PC-3 (cell line): ENCODE measurements at regions not wholly inside any gene's neighbourhood (a gene's known extent, or its start where the extent isn't known, plus 50 kb on each side); places are given as distances from the start of the nearest gene placed in this dataset.

ENCODE experiments used
- ATAC-seq: fragments of 200-7000 bp; cut with Tn5 transposase; 2 replicates; pipeline ENCODE4 v1.9.1; 2020; ENCODE audit warnings: mild to moderate bottlenecking, moderate library complexity
- BruUV-seq: library from RNA; stranded (reverse); fragments of 400-500 nt; replicated peaks from 2 replicates; lab custom pipeline; 2021; lab: Mats Ljungman, UMichigan
- CTCF ChIA-PET: fragments of 300-600 bp; sonication (Branson Sonifier 250); formaldehyde crosslinking; loops from one replicate; lab custom pipeline; 2022; ENCODE audit warnings: antibody characterized with exemption; lab: Charles Lee
- POLR2A ChIA-PET: fragments of 300-600 bp; sonication (Branson Sonifier 250); formaldehyde crosslinking; loops from one replicate; lab custom pipeline; 2022; ENCODE audit warnings: antibody characterized with exemption; ENCODE audit not compliant: unreplicated experiment; lab: Charles Lee
- DNase-seq: peaks from one replicate; pipeline ENCODE4 v3.0.0-alpha.2; 2015
- H2AFZ ChIP-seq: fragments of 300-600 bp; sonication (generic); 2 replicates; pipeline ENCODE4 v1.6.0; 2016; ENCODE audit warnings: antibody characterized with exemption, low read length
- H3F3A ChIP-seq: fragments of 300-600 bp; sonication (generic); one replicate; pipeline ENCODE4 v1.6.0; 2017; ENCODE audit warnings: antibody characterized with exemption, low read length, control low read depth, mild to moderate bottlenecking; ENCODE audit not compliant: unreplicated experiment
- H3K27ac ChIP-seq: fragments of 300-600 bp; sonication (generic); 2 replicates; pipeline ENCODE4 v1.5.1; 2016; ENCODE audit warnings: mild to moderate bottlenecking, low read length
- H3K27me3 ChIP-seq: fragments of 300-600 bp; sonication (generic); 2 replicates; pipeline ENCODE4 v1.6.1; 2016; ENCODE audit warnings: low read length, mixed read lengths
- H3K36me3 ChIP-seq: fragments of 300-600 bp; sonication (generic); 2 replicates; pipeline ENCODE4 v1.6.1; 2016; ENCODE audit warnings: low read depth, mixed run types, low read length, mixed read lengths
- H3K4me1 ChIP-seq: fragments of 300-600 bp; sonication (generic); 2 replicates; pipeline ENCODE4 v1.5.1; 2016; ENCODE audit warnings: low read length; ENCODE audit not compliant: insufficient read depth
- H3K4me2 ChIP-seq: fragments of 300-600 bp; sonication (generic); 2 replicates; pipeline ENCODE4 v1.6.0; 2016; ENCODE audit warnings: low read length
- H3K4me3 ChIP-seq: fragments of 300-600 bp; sonication (generic); 2 replicates; pipeline ENCODE4 v1.5.1; 2016; ENCODE audit warnings: mild to moderate bottlenecking, low read length, mixed read lengths
- H3K79me2 ChIP-seq: fragments of 300-600 bp; sonication (generic); 2 replicates; pipeline ENCODE4 v1.6.1; 2017; ENCODE audit warnings: low read length, mixed read lengths
- H3K9ac ChIP-seq: fragments of 300-600 bp; sonication (generic); 2 replicates; pipeline ENCODE4 v1.6.0; 2016; ENCODE audit warnings: mild to moderate bottlenecking, low read length
- H3K9me2 ChIP-seq: fragments of 300-600 bp; sonication (generic); replicated peaks from 2 replicates; pipeline ENCODE4 v1.6.1; 2016; ENCODE audit warnings: mixed run types, low read length, mixed read lengths
- H3K9me3 ChIP-seq: fragments of 300-600 bp; sonication (generic); 2 replicates; pipeline ENCODE4 v1.6.1; 2016; ENCODE audit warnings: low read length, mixed read lengths
- H4K20me1 ChIP-seq: fragments of 300-600 bp; sonication (generic); 2 replicates; pipeline ENCODE4 v1.6.1; 2016; ENCODE audit warnings: low read length, mixed read lengths
- CTCF ChIP-seq: fragments of 300-600 bp; sonication (generic); conservative IDR thresholded peaks from 2 replicates; pipeline ENCODE4 v1.5.1; 2017; ENCODE audit warnings: antibody characterized with exemption, low read depth, mild to moderate bottlenecking, low read length
- EZH2 ChIP-seq: fragments of 300-600 bp; sonication (generic); IDR thresholded peaks from one replicate; pipeline ENCODE4 v1.6.1; 2017; ENCODE audit warnings: antibody characterized with exemption, mild to moderate bottlenecking, low read length; ENCODE audit not compliant: unreplicated experiment
- EZH2phosphoT487 ChIP-seq: fragments of 300-600 bp; sonication (generic); IDR thresholded peaks from 2 replicates; pipeline ENCODE4 v1.6.1; 2018; ENCODE audit warnings: mild to moderate bottlenecking, antibody characterized with exemption, low read length, borderline replicate concordance
- intact Hi-C: fragments of 100-400 bp; cut with micrococcal nuclease; formaldehyde crosslinking; loops from 2 replicates; pipeline ENCODE4 v1.9.0; 2023

DNA sequence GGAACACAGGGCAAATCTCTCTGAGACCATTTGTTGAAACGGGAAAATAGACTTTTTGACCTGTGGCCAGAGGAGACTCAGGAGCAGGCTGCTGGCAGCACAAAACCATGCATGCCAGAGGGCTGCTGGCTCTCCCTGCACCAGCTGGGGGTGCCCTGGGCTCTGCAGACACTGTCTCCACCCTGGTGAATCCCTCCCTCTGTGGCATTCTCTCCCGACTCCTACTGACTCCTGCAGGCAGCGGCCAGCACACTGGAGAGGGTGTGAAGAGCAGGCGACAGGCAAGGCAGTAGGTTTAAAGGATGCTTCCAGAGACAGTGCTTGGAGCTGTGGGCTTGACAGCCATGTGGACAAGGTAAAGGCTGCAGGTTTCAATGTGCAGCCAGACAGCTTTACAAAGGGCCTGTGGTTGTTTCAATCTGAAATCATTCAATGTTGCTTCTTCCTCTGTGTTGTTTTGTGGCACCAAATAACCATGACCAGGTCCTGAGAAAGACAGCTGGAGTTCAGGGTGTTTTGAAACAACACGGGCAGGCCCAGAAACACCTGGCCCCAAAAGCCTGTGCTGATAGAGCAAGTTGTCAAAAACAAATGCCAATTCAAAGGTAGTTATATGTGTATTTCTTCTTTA lies 431.0 kb upstream of the ATP10A start:
- Histone ChIP-seq H3K4me2 (no peak overlapping the region), H3K9ac (no peak overlapping the region), H3K4me1 (no peaks in the 10 kb centered on the region), H3K9me2 (no peaks in the 10 kb centered on the region), H4K20me1 (no peaks in the 10 kb centered on the region), H2AFZ (no peak overlapping the region), H3K9me3 (peaks cover under 1% of the 10 kb centered on the region; the same call in 1 of the 2 replicates), H3K79me2 (no peaks in the 10 kb centered on the region), H3K4me3 (no peak overlapping the region), H3K36me3 (no peaks in the 10 kb centered on the region), H3K27me3 (no peaks in the 10 kb centered on the region), H3F3A (no peaks in the 10 kb centered on the region), H3K27ac (no peak overlapping the region)
- intact Hi-C loops = no loop called here
- no peak for DNase-seq
- no TSS peak for BruUV-seq
- no peak for TF ChIP-seq EZH2phosphoT487
- no peak for TF ChIP-seq CTCF
- no peak for TF ChIP-seq EZH2
- CTCF ChIA-PET = no interaction called here
- no peak for ATAC-seq
- POLR2A ChIA-PET = no interaction called here

DNA sequence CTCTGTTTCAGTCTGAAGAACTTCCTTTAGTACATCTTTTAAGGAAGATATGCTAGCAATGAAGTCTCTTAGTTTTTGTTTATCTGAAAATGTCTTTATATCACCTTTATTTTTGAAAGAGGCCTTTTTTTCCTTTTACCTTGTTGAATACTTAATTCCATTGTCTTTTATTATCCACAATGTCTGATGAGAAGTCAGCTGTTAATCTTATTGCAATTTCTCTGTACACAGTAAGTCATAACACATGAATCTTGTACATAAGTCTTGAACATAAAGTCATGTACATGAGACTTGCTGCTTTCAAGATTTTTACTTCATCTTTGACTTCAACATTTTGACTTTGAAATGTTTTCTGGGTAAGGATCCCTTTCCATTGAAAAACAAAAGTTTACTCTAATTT lies 424.3 kb upstream of the ATP10A start:
- Histone ChIP-seq H3K4me2 (no peak overlapping the region), H3K9me2 (no peaks in the 10 kb centered on the region), H3F3A (no peaks in the 10 kb centered on the region), H3K4me1 (no peaks in the 10 kb centered on the region), H3K9me3 (peaks cover 13% of the 10 kb centered on the region), H3K79me2 (no peaks in the 10 kb centered on the region), H3K27ac (no peak overlapping the region), H2AFZ (no peak overlapping the region), H3K9ac (no peak overlapping the region), H3K27me3 (no peaks in the 10 kb centered on the region), H4K20me1 (no peaks in the 10 kb centered on the region), H3K36me3 (no peaks in the 10 kb centered on the region), H3K4me3 (no peak overlapping the region)
- no peak for ATAC-seq
- no TSS peak for BruUV-seq
- no peak for DNase-seq
- TF ChIP-seq CTCF (no peak), EZH2 (no peak), EZH2phosphoT487 (no peak)
- POLR2A ChIA-PET = no interaction called here
- CTCF ChIA-PET = no interaction called here
- intact Hi-C loops = no loop called here

DNA sequence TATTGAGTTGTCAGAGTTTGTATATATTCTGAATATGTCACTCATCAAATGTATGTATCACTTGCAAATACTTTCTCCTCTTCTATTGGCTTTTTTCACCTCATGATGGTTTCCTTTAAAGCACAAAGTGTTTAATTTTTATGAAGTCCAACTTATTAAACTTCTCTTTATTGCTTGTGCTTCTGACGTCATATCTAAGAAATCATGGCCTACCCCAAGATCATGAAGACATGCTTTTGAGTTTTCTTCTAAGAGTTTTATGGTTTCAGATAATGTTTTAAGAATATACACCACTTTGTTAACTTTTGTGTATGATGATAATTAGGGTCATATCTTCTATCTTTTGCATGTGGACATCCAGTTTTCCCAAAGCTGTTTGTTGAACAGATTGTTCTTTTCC lies 417.2 kb upstream of the ATP10A start:
- H3F3A ChIP-seq = no peaks in the 10 kb centered on the region
- H3K27ac ChIP-seq = no peak overlapping the region
- ChIA-PET CTCF (no interaction called here), POLR2A (no interaction called here)
- no peaks in the 10 kb centered on the region for H3K4me1 ChIP-seq
- no peak overlapping the region for H2AFZ ChIP-seq
- no peaks in the 10 kb centered on the region for H3K27me3 ChIP-seq
- DNase-seq (no peak), ATAC-seq (no peak)
- H3K4me2 ChIP-seq = no peak overlapping the region
- no peaks in the 10 kb centered on the region for H3K9me2 ChIP-seq
- H3K9ac ChIP-seq = no peak overlapping the region
- H4K20me1 ChIP-seq = no peaks in the 10 kb centered on the region
- no peaks in the 10 kb centered on the region for H3K36me3 ChIP-seq
- intact Hi-C loops = no loop called here
- TF ChIP-seq CTCF (no peak), EZH2 (no peak)
- BruUV-seq = no TSS peak
- H3K9me3 ChIP-seq = peaks cover 8% of the 10 kb centered on the region; the same call in 1 of the 2 replicates
- no peaks in the 10 kb centered on the region for H3K79me2 ChIP-seq
- no peak overlapping the region for H3K4me3 ChIP-seq
